Pancreas (tissue), 10 donors: ENCODE measurements at regions not wholly inside any gene's neighbourhood (a gene's known extent, or its start where the extent isn't known, plus 50 kb on each side); places are given as distances from the start of the nearest gene placed in this dataset.

Experiments used
- ATAC-seq, 4 donors: fragments of 200-7000 bp; cut with Tn5 transposase; one replicate each; pipeline versions ENCODE4 v1.8.0 to v1.9.1; 2020; ENCODE audit warnings: mild to moderate bottlenecking in 4 of 4, moderate library complexity in 4 of 4
- DNase-seq, 6 donors: peaks; one replicate each; pipeline ENCODE4 v3.0.0-alpha.2; 2020
- FAIRE-seq: peaks from 2 replicates; lab custom pipeline; 2012; peaks lifted over from hg19 to GRCh38; lab: Jason Lieb, UNC
- H3K27ac ChIP-seq, 4 donors: fragments of 200-600 bp; sonication (generic); 1 replicate in 3 of 4; 2 replicates in 1 of 4; pipeline versions ENCODE4 v1.5.0 to v1.8.0; 2020
- H3K27me3 ChIP-seq, 4 donors: fragments of 200-600 bp; one replicate each; pipeline ENCODE4 v1.8.0; 2021
- H3K36me3 ChIP-seq, 3 donors: fragments of 200-600 bp; sonication (generic) in 1 of 3; one replicate each; pipeline versions ENCODE4 v1.5.0 to v1.8.0; 2020 to 2021
- H3K4me1 ChIP-seq, 3 donors: fragments of 200-600 bp; one replicate each; pipeline ENCODE4 v1.8.0; 2021
- H3K4me3 ChIP-seq, 4 donors: fragments of 200-600 bp; sonication (generic) in 2 of 4; one replicate each; pipeline versions ENCODE4 v1.5.0 to v1.8.0; 2020 to 2021
- H3K9me3 ChIP-seq, 4 donors: fragments of 200-600 bp; one replicate each; pipeline ENCODE4 v1.8.0; 2021
- CTCF ChIP-seq, 4 donors: fragments of 200-600 bp; sonication (generic) in 3 of 4; IDR thresholded peaks; one replicate each; pipeline versions ENCODE4 v1.5.0 to v1.8.0; 2021; ENCODE audit warnings: antibody characterized with exemption in 4 of 4
- WGBS, 2 donors: extraction: QIAGEN DNeasy Blood & Tissue Kit; methylation state at CpG; one replicate each; pipeline ENCODE4 v1.1.7; 2013; 5-methylcytosine and 5-hydroxymethylcytosine counted together
- intact Hi-C, 3 donors: fragments of 100-400 bp; cut with DNase I; formaldehyde crosslinking; loops; one replicate each; pipeline versions ENCODE4 v1.11.1 to v1.14.2; 2022
- donor health status: healthy with polysubstance abuse.
- donor health status: DM: no; HTN: no; CAD: no; lungs with moderate emphysema.
- donor health status: DM: no; HTN: no; CAD: no.
- donor health status: control.
- donor health status: control.
- donor health status: Bipolar disorder and iron deficiency.
- donor health status: DM: yes; HTN: yes; CAD: no.
- donor health status: DM: no; HTN: no; CAD: no.
- donor health status: DM: no; HTN: no; CAD: no.
- donor health status: DM: yes; HTN: yes; CAD: no.

- Histone ChIP-seq H3K4me3 (no peak overlapping the region), H3K9me3 (no peaks in the 10 kb centered on the region), H3K27me3 (no peaks in the 10 kb centered on the region), H3K36me3 (no peaks in the 10 kb centered on the region), H3K4me1 (no peaks in the 10 kb centered on the region), H3K27ac (no peak overlapping the region)
- WGBS, 2 donors, result 58% methylated on average over 2 of the region's 2 CpGs
- TF ChIP-seq CTCF (IDR thresholded peaks at IDR 0.05), result no peak
- DNase-seq (no peak), FAIRE-seq (no peak), ATAC-seq (no peak)
- intact Hi-C loops, result no loop called here
Measured at GRCh38 chr13:59094181-59094580, 1069.5 kb downstream of the DIAPH3 start.

GRCh38 chr13:59099182-59099974 is 1064.3 kb downstream of the DIAPH3 start:
- H3K27ac ChIP-seq, result no peak overlapping the region
- ATAC-seq (no peak), FAIRE-seq (no peak), DNase-seq (no peak)
- no peaks in the 10 kb centered on the region for H3K36me3 ChIP-seq
- no peak for TF ChIP-seq CTCF (IDR thresholded peaks at IDR 0.05)
- intact Hi-C loops, result no loop called here
- H3K4me3 ChIP-seq, result no peak overlapping the region
- 81 to 83% methylated on average over 6 of the region's 6 CpGs for WGBS, 2 donors
- H3K9me3 ChIP-seq, result no peaks in the 10 kb centered on the region
- H3K4me1 ChIP-seq, result no peaks in the 10 kb centered on the region
- no peaks in the 10 kb centered on the region for H3K27me3 ChIP-seq

GRCh38 chr13:59103004-59103768 is 1060.5 kb downstream of the DIAPH3 start:
- Histone ChIP-seq H3K4me3 (no peak overlapping the region), H3K27ac (no peak overlapping the region), H3K27me3 (no peaks in the 10 kb centered on the region), H3K36me3 (no peaks in the 10 kb centered on the region), H3K9me3 (no peaks in the 10 kb centered on the region), H3K4me1 (no peaks in the 10 kb centered on the region)
- no peak for DNase-seq
- WGBS, 2 donors, result 74 to 75% methylated on average over 4 of the region's 4 CpGs
- intact Hi-C loops, result no loop called here
- no peak for TF ChIP-seq CTCF (IDR thresholded peaks at IDR 0.05)
- no peak for FAIRE-seq
- no peak for ATAC-seq

GRCh38 chr13:59111751-59112171 is 1052.0 kb downstream of the DIAPH3 start:
- Histone ChIP-seq H3K4me3 (no peak overlapping the region), H3K36me3 (no peaks in the 10 kb centered on the region), H3K27ac (no peak overlapping the region), H3K4me1 (no peaks in the 10 kb centered on the region), H3K9me3 (no peaks in the 10 kb centered on the region), H3K27me3 (no peaks in the 10 kb centered on the region)
- TF ChIP-seq CTCF (IDR thresholded peaks at IDR 0.05), result no peak
- DNase-seq (no peak), FAIRE-seq (no peak), ATAC-seq (no peak)
- 47 to 51% methylated on average over 3 of the region's 3 CpGs for WGBS, 2 donors
- intact Hi-C loops, result no loop called here
